A549 (cell line): ENCODE measurements at regions not wholly inside any gene's neighbourhood (a gene's known extent, or its start where the extent isn't known, plus 50 kb on each side); places are given as distances from the start of the nearest gene placed in this dataset.

ENCODE experiments used
- CTCF ChIP-seq: fragments of >200 bp; sonication (Bioruptor Twin); formaldehyde crosslinking; IDR thresholded peaks from 3 replicates; pipeline ENCODE4 v1.5.1; 2016
- E2F6 ChIP-seq: IDR thresholded peaks from 2 replicates; pipeline ENCODE4 v1.6.1; 2012; ENCODE audit warnings: low read depth, borderline replicate concordance
- MAFK ChIP-seq: fragments of 450-650 bp; IDR thresholded peaks from 2 replicates; pipeline ENCODE4 v1.6.1; 2014; ENCODE audit not compliant: partially characterized antibody
- MYC ChIP-seq: IDR thresholded peaks from 2 replicates; pipeline ENCODE4 v1.6.1; 2012; ENCODE audit warnings: mild to moderate bottlenecking, inconsistent platforms, low read length, improper control_type of control experiment, borderline replicate concordance
- POLR2A ChIP-seq: IDR thresholded peaks from 2 replicates; pipeline ENCODE4 v1.6.1; 2012; ENCODE audit warnings: mild to moderate bottlenecking, low read length

- TF ChIP-seq CTCF (no peak), MYC (no peak), MAFK (no peak), POLR2A (no peak), E2F6 (no peak)
Measured at GRCh38 chr4:86443495-86443894, 83.6 kb upstream of the MAPK10 start.
